NCI-H2107 treated with DMSO at 0.1 percent for 48 hours (cell line): ENCODE measurements at regions not wholly inside any gene's neighbourhood (a gene's known extent, or its start where the extent isn't known, plus 50 kb on each side); places are given as distances from the start of the nearest gene placed in this dataset.

ENCODE experiments used
- DNase-seq: peaks from one replicate; lab custom pipeline; 2025; ENCODE audit not compliant: unreplicated experiment; lab: John Stamatoyannopoulos, UW

- no peak for DNase-seq
Observed at GRCh38 chr13:68692049-68692448, 1415.6 kb upstream of the ATXN8OS start.

- DNase-seq = no peak
Observed at GRCh38 chr13:68690567-68690966, 1417.1 kb upstream of the ATXN8OS start.

DNA sequence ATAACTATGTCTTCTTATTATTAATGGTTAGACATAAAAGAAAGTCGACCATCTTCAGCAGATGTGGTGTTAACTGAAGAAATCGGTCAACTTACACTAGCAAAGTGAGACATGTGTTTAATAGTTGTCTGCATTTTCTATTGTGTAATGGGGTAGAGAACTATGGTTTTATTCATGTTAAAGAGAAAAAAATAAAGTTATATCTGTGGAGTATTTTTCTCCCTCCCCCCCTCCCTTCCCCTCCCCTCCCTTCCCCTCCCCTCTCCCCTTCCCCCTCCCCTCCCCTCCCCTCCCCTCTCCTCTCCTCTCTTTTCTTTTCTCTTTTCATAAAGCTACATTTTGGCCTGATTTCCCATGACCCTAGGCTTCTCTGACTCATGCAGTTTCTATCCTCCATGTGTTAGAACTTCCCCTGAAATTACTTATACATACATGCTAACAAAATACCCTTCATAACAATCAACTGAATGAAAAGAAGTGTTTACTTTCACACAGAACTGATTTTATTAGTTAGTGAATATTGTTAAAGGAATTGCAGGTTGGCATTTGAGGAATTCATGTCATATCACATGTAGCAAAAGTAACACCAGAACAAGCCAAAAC lies 1431.0 kb upstream of the ATXN8OS start:
- no peak for DNase-seq

- DNase-seq = no peak
Observed at GRCh38 chr13:68675209-68675608, 1432.4 kb upstream of the ATXN8OS start.

DNA sequence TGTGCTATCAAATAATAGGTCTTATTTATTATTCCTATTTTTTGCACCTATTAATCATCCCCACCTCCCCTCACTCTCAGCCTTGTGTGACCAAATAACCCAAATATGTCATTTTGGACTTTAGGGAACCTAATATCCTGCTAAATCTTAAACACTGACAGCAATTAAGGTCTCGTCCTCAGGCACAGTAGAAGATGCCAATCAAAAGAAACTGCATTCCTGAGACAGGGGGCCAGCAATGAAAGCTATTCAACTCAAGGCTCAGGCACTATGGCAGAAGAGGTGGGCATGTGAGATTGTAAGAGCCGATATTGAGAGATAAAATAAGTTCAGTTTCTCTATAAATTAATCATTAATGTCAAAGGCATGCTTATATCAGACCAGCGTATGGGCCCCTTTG lies 1437.7 kb upstream of the PCDH9 start:
- DNase-seq = no peak

- no peak for DNase-seq
Observed at GRCh38 chr13:68666774-68667397, 1436.8 kb upstream of the PCDH9 start.

DNA sequence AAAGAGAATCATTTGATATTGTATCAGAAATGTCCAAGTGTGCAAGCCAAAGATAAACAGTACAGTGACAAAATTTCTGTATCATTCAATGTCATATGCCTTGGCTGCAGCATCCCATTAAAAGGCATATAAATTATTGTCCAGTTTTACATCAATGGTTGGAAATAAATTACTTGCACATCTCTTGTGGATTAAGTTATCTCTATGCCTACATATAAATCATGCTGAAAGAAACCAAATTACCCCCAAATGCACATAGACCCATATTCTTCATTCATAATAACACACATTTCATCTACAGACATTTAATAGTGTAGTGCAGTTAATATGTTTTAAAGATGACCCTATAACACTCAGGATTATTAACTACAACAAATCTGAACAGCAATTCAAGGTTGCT lies 1415.7 kb upstream of the PCDH9 start:
- no peak for DNase-seq

- DNase-seq = no peak
Observed at GRCh38 chr13:68644611-68645010, 1414.5 kb upstream of the PCDH9 start.

DNA sequence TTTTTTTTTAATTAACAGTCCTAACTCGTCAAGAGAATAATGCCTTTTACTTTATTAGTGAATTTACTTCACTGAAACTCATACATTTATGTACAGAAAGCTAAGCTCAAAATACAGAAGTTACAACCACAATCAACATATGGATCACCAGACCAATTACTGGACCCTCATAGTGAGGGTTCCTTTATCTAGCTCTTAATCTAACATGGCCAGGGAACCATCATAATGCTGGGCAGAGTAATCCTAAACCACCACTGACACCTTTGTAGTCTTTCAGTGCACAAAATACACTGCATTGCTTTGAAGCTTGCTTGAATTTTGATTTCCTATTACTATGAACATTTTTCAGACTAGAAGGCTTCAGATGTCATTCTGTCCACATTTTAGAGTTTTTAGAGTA lies 1406.6 kb upstream of the PCDH9 start:
- no peak for DNase-seq

DNA sequence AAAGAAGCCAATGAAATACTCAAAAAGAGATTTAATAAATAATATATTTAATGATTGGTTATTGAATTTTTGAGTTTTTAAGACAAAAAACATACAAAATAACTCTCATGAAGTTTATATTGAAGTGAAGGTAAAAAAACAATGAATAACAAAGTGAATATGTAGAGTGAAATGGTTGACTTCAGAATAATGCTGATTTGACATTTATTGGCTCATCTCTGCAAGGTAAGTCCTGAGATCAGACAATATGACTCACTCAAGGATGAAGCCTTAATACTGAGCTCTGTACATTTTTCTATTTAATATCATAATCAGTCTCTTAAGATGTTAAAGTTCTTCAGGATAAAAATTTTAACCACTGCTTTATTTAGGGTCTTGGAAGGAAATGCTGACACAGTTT lies 1398.9 kb upstream of the PCDH9 start:
- no peak for DNase-seq

- no peak for DNase-seq
Observed at GRCh38 chr13:68627379-68627778, 1397.2 kb upstream of the PCDH9 start.

DNA sequence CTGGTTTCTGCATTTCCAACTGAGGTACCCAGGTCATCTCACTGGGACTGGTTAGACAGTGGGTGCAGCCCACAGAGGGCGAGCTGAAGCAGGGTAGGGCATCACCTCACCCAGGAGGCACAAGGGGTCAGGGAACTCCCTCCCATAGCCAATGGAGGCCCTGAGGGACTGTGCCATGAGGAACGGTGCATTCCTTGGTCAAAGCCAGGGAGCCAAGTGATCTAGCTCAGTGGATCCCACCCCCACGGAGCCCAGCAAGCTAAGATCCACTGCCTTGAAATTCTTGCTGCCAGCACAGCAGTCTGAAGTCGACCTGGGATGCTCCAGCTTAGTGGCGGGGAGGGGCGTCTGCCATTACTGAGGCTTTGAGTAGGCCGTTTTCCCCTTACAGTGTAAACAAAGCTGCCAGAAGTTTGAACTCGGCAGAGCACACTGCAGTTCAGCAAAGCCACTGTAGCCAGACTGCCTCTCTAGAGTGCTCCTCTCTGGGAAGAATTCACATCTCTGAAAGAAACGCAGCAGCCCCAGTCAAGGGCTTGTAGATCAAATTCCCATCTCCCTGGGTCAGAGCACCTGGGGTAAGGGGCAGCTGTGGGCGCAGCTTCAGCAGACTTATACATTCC lies 1386.6 kb upstream of the PCDH9 start:
- no peak for DNase-seq

DNA sequence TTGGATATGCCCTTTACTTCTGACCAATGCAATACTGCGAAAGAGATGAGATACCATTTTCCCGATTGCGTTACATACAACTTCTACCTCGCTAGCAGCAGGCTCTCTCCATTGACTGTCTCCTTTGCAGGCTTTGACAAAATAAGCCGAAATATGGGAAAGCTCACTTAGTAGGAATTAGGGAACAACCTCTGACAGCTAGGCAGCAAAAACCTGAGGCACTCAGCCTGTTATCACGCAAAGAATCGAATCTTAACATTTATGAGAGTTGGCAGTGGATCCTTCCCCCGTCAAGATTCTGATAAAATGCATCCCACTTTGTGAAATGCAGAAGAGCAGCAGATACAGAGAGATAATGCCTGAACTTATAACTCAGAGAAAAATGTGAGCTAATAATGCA lies 1379.5 kb upstream of the PCDH9 start:
- no peak for DNase-seq

DNA sequence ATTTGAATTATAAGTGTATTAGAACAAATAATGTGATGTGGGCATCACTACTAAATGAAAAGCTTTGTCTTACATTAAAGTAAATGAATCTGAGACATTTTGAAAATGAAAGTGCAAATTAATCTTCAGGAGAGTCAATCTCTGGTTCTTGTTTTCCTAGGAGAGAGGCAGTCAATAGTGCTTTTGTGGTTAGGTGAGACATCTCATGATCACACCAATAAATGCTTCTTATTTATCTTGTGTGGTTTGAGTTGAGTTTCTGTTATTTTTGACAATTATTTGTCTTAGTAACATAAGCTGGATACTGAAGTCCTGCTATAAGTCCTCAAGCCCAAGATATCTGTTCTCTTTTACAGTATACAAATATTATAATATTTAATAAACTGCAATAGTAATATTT lies 1378.0 kb upstream of the PCDH9 start:
- DNase-seq = peak; percentile 7

GRCh38 chr13:68597641-68598040 lies 1367.5 kb upstream of the PCDH9 start:
- no peak for DNase-seq

- DNase-seq = no peak
Observed at GRCh38 chr13:68588623-68589022, 1358.5 kb upstream of the PCDH9 start.

- no peak for DNase-seq
Observed at GRCh38 chr13:68584776-68585175, 1354.6 kb upstream of the PCDH9 start.

- DNase-seq = no peak
Observed at GRCh38 chr13:68574053-68574452, 1343.9 kb upstream of the PCDH9 start.

- no peak for DNase-seq
Observed at GRCh38 chr13:68551701-68552522, 1321.8 kb upstream of the PCDH9 start.

DNA sequence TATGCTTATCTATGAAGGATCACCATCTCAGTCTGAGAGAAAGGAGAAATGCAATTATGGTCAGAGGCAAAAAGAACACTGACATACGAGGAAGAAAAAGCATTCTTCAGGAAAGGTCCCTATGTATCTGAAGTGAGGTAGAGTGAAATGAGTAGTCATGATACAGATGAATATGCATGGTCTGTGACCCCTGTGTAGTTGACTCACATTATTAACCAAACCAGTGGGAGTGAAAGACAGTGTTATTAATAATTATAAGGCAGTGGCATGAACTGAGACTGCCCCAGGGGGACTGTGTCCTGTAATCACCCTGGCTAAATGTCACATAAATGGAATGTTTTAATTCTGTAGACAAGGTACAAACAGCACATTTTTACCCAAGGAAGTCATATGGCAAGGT lies 1320.2 kb upstream of the PCDH9 start:
- no peak for DNase-seq

GRCh38 chr13:68540244-68540643 lies 1310.1 kb upstream of the PCDH9 start:
- DNase-seq = no peak

- DNase-seq = no peak
Observed at GRCh38 chr13:68535329-68535728, 1305.2 kb upstream of the PCDH9 start.
